ENCODE measurements at regions not wholly inside any gene's neighbourhood (a gene's known extent, or its start where the extent isn't known, plus 50 kb on each side); places are given as distances from the start of the nearest gene placed in this dataset.
"Not testable (repeated sequence)": the region's sequence is repeated elsewhere in the genome, so short reads cannot be mapped to it uniquely, and the experiment has no call there.

DNA sequence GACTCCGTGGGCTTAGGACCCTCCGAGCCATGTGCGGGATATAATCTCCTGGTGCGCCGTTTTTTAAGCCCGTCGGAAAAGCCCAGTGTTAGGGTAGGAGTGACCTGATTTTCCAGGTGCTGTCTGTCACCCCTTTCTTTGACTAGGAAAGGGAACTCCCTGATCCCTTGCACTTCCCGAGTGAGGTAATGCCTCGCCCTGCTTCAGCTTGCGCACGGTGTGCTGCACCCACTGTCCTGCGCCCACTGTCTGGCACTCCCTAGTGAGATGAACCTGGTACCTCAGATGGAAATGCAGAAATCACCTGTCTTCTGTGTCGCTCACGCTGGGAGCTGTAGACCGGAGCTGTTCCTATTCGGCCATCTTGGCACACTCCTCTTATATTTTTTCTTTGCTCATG lies 95.1 kb upstream of the FRMD4B start:
- not testable (repeated sequence) for H3K36me3 ChIP-seq (ENCODE audit: control insufficient read depth in 5 of 5, insufficient read depth in 5 of 5, low read length in 5 of 5); H3K4me1 ChIP-seq (ENCODE audit: control insufficient read depth in 5 of 5, insufficient read depth in 5 of 5, low read length in 5 of 5); H3K27me3 ChIP-seq (ENCODE audit: control insufficient read depth in 5 of 5, insufficient read depth in 4 of 5, low read length in 5 of 5); H3K9ac ChIP-seq (ENCODE audit: low read length in 5 of 5); H3K9me3 ChIP-seq (ENCODE audit: control insufficient read depth in 5 of 5, low read length in 5 of 5); H3K27ac ChIP-seq (ENCODE audit: low read depth, low read length); H3K4me3 ChIP-seq (ENCODE audit: low read depth in 1 of 5, low read length in 5 of 5)

DNA sequence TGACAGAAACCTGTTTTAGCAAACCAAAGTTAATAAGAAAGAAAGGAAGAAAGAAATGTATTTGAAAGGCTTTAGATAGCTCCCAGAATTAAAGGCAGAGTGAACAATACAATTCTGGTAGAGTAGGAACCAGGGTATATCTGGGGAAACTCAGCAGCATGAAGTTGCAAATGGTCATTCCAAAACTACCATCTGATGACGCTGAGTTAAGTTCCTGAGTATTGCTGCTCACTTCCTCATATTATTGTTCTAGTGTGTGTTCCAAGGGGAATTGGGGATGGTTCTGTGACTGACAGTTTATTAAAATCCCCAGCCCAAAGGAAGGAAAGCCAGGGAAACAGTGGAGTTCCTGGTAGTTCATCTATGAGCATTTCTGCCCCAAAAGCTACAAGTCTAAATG lies 88.3 kb upstream of the FRMD4B start:
- Histone ChIP-seq H3K27ac (ENCODE audit: low read depth, low read length) (no peak overlapping the region), H3K4me1 (ENCODE audit: control insufficient read depth in 5 of 5, insufficient read depth in 5 of 5, low read length in 5 of 5) (peaks cover 0 to 9% (median 0%) of the 10 kb centered on the region in 5 donors), H3K36me3 (ENCODE audit: control insufficient read depth in 5 of 5, insufficient read depth in 5 of 5, low read length in 5 of 5) (no peaks in the 10 kb centered on the region), H3K9me3 (ENCODE audit: control insufficient read depth in 5 of 5, low read length in 5 of 5) (no peaks in the 10 kb centered on the region), H3K27me3 (ENCODE audit: control insufficient read depth in 5 of 5, insufficient read depth in 4 of 5, low read length in 5 of 5) (peaks cover 0 to 2% (median 0%) of the 10 kb centered on the region in 5 donors), H3K9ac (ENCODE audit: low read length in 5 of 5) (no peak overlapping the region), H3K4me3 (ENCODE audit: low read depth in 1 of 5, low read length in 5 of 5) (no peak overlapping the region)

DNA sequence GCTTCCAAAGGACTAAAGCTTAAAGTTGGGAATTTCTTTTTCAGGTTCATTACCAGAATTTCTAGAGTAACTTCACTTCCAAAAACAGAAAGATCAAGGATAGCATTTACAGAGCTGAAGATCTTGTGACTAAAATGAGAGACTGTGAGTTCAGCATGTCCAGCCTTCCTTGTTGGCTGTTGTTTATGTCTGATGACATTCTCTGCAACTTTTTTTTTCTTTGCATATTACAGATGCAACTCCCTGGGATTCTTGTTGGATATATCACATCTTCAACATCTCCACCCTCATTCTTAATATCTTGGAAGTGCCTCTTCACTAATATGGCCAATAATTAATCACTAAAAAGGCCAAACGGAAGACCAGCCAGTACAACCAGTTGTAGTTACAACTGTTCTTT lies 86.2 kb upstream of the FRMD4B start:
- no peak overlapping the region for H3K9ac ChIP-seq (ENCODE audit: low read length in 5 of 5)
- H3K4me3 ChIP-seq (ENCODE audit: low read depth in 1 of 5, low read length in 5 of 5) = no peak overlapping the region
- no peaks in the 10 kb centered on the region for H3K36me3 ChIP-seq (ENCODE audit: control insufficient read depth in 5 of 5, insufficient read depth in 5 of 5, low read length in 5 of 5)
- no peak overlapping the region for H3K27ac ChIP-seq (ENCODE audit: low read depth, low read length)
- peaks cover 0 to 9% (median 0%) of the 10 kb centered on the region in 5 donors for H3K4me1 ChIP-seq (ENCODE audit: control insufficient read depth in 5 of 5, insufficient read depth in 5 of 5, low read length in 5 of 5)
- no peaks in the 10 kb centered on the region for H3K9me3 ChIP-seq (ENCODE audit: control insufficient read depth in 5 of 5, low read length in 5 of 5)
- H3K27me3 ChIP-seq (ENCODE audit: control insufficient read depth in 5 of 5, insufficient read depth in 4 of 5, low read length in 5 of 5) = peaks cover 0 to 2% (median 0%) of the 10 kb centered on the region in 5 donors

DNA sequence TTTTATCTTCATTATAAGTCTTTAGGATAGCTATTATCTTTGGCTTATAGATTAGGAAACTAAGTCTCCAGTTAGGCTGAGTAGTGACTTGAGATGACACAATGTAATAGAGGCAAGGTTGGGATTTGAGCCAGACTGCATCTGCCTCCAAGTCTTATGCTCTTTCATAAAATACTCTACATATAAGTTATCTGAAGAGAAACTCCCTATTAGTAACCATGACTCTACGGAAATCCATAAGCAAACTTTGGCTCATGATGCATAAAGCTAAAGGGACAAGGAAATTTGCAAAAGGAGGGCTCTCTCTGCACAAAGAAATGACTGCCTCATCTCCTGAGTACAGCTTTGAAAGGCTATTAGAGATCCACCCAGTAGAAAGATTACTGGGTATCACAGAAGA lies 77.6 kb upstream of the FRMD4B start:
- H3K27me3 ChIP-seq (ENCODE audit: control insufficient read depth in 5 of 5, insufficient read depth in 4 of 5, low read length in 5 of 5) = no peaks in the 10 kb centered on the region
- no peak overlapping the region for H3K4me3 ChIP-seq (ENCODE audit: low read depth in 1 of 5, low read length in 5 of 5)
- no peaks in the 10 kb centered on the region for H3K4me1 ChIP-seq (ENCODE audit: control insufficient read depth in 5 of 5, insufficient read depth in 5 of 5, low read length in 5 of 5)
- H3K36me3 ChIP-seq (ENCODE audit: control insufficient read depth in 5 of 5, insufficient read depth in 5 of 5, low read length in 5 of 5) = no peaks in the 10 kb centered on the region
- no peaks in the 10 kb centered on the region for H3K9me3 ChIP-seq (ENCODE audit: control insufficient read depth in 5 of 5, low read length in 5 of 5)
- no peak overlapping the region for H3K9ac ChIP-seq (ENCODE audit: low read length in 5 of 5)
- no peak overlapping the region for H3K27ac ChIP-seq (ENCODE audit: low read depth, low read length)

DNA sequence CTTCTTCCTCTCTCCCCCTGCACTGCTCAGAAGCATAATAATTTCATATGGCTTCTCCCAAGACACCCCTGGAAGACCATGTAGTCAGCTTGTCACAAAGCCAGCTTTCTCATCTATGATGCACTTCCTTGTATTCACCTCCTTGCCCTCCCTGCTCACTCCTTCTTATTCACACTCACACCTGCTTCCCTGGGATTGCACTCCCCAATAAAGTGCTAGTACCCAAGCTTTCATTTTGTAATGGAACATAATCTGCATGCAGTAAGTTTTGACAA lies 76.9 kb upstream of the FRMD4B start:
- Histone ChIP-seq H3K27me3 (ENCODE audit: control insufficient read depth in 5 of 5, insufficient read depth in 4 of 5, low read length in 5 of 5) (no peaks in the 10 kb centered on the region), H3K9ac (ENCODE audit: low read length in 5 of 5) (no peak overlapping the region), H3K4me3 (ENCODE audit: low read depth in 1 of 5, low read length in 5 of 5) (no peak overlapping the region), H3K4me1 (ENCODE audit: control insufficient read depth in 5 of 5, insufficient read depth in 5 of 5, low read length in 5 of 5) (no peaks in the 10 kb centered on the region), H3K27ac (ENCODE audit: low read depth, low read length) (no peak overlapping the region), H3K36me3 (ENCODE audit: control insufficient read depth in 5 of 5, insufficient read depth in 5 of 5, low read length in 5 of 5) (no peaks in the 10 kb centered on the region), H3K9me3 (ENCODE audit: control insufficient read depth in 5 of 5, low read length in 5 of 5) (no peaks in the 10 kb centered on the region)

DNA sequence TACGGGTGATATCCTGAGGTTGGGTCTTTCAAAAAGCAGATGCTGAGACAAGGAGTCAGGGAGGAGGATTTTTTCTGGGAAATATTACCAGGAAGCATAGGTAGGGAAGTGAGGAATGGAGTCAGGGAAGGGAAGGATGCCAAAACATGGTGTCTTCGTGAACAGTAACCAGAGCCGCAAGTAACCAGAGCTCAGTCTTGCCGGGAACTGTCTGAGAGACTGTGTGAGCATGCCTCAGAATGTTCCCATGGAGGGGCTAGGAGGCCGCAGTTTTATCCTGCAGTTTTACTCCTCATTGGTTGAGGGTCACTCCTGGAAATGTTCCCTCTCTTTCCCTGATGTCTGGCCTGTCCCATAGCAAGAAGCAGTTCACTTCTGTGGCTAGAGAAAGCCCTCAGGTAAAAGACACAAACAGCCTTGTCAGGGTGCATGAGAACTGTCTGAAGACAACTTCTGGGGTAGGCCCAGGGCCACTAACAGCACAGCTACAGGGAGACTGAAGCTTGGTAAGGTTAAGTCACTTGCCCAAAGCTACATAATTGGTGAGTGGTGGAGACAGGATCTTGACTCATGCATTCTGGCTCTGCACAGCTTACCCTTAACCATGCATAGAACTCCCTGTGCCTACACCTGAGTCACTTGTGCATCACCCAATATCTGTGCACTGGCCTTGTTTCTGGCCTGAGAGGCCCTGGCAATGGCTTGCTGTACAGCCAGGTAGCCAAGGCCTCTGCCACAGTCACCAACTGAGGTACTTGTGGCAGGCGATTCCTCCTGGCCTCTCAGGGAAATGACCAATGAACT lies 76.3 kb upstream of the FRMD4B start:
- H3K27me3 ChIP-seq (ENCODE audit: control insufficient read depth in 5 of 5, insufficient read depth in 4 of 5, low read length in 5 of 5) = no peaks in the 10 kb centered on the region
- no peaks in the 10 kb centered on the region for H3K4me1 ChIP-seq (ENCODE audit: control insufficient read depth in 5 of 5, insufficient read depth in 5 of 5, low read length in 5 of 5)
- H3K27ac ChIP-seq (ENCODE audit: low read depth, low read length) = no peak overlapping the region
- no peak overlapping the region for H3K4me3 ChIP-seq (ENCODE audit: low read depth in 1 of 5, low read length in 5 of 5)
- no peak overlapping the region for H3K9ac ChIP-seq (ENCODE audit: low read length in 5 of 5)
- H3K36me3 ChIP-seq (ENCODE audit: control insufficient read depth in 5 of 5, insufficient read depth in 5 of 5, low read length in 5 of 5) = no peaks in the 10 kb centered on the region
- no peaks in the 10 kb centered on the region for H3K9me3 ChIP-seq (ENCODE audit: control insufficient read depth in 5 of 5, low read length in 5 of 5)

DNA sequence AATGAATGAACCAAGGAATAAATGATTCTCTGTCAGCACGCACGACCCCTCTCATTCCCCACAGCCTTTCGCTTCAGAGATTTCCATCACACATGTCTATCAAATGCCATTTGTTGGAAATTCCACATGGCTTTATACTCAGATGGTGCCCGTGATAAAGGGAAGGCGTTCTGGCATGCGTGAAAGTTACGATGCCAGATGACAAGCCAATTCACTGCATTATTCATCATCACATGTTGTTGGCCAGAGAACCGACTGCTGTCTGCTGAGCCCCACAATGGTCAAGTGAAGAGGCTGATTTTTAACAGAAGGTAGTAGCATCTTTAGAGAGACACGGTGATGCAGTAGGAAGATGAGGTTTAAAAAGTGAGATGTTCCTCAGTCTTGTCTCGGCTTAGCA lies 74.1 kb upstream of the FRMD4B start:
- Histone ChIP-seq H3K9ac (ENCODE audit: low read length in 5 of 5) (no peak overlapping the region), H3K27me3 (ENCODE audit: control insufficient read depth in 5 of 5, insufficient read depth in 4 of 5, low read length in 5 of 5) (no peaks in the 10 kb centered on the region), H3K4me1 (ENCODE audit: control insufficient read depth in 5 of 5, insufficient read depth in 5 of 5, low read length in 5 of 5) (no peaks in the 10 kb centered on the region), H3K9me3 (ENCODE audit: control insufficient read depth in 5 of 5, low read length in 5 of 5) (no peaks in the 10 kb centered on the region), H3K27ac (ENCODE audit: low read depth, low read length) (no peak overlapping the region), H3K36me3 (ENCODE audit: control insufficient read depth in 5 of 5, insufficient read depth in 5 of 5, low read length in 5 of 5) (no peaks in the 10 kb centered on the region), H3K4me3 (ENCODE audit: low read depth in 1 of 5, low read length in 5 of 5) (no peak overlapping the region)

DNA sequence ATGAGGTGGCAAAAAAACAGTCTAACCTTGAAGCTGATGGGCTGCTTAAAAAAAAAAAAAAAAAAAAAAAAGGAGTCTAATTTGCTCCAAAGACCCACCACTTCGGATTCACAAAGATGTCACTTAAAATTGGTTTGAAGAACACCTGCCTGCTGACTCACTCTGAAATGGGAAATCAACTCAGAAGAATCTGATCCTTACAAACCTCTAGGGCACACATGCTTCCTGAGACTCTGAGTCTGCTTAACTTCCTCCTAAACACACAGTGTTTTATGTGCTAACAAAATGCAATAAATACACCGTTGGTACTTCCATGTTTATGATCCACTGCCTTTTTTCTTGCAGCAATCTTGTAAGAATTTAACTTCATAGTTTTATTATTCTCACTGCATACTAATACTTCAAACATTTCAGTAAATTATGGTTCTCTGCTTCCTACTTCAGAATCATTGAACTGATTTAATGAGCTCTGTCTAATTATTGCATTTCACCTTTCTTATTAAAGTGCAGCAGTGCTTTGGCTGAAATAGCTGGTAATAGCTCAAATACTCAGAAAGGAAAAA lies 73.0 kb upstream of the FRMD4B start:
- H3K9ac ChIP-seq (ENCODE audit: low read length in 5 of 5) = no peak overlapping the region
- no peaks in the 10 kb centered on the region for H3K4me1 ChIP-seq (ENCODE audit: control insufficient read depth in 5 of 5, insufficient read depth in 5 of 5, low read length in 5 of 5)
- H3K27me3 ChIP-seq (ENCODE audit: control insufficient read depth in 5 of 5, insufficient read depth in 4 of 5, low read length in 5 of 5) = no peaks in the 10 kb centered on the region
- no peak overlapping the region for H3K27ac ChIP-seq (ENCODE audit: low read depth, low read length)
- no peaks in the 10 kb centered on the region for H3K36me3 ChIP-seq (ENCODE audit: control insufficient read depth in 5 of 5, insufficient read depth in 5 of 5, low read length in 5 of 5)
- H3K4me3 ChIP-seq (ENCODE audit: low read depth in 1 of 5, low read length in 5 of 5) = no peak overlapping the region
- no peaks in the 10 kb centered on the region for H3K9me3 ChIP-seq (ENCODE audit: control insufficient read depth in 5 of 5, low read length in 5 of 5)

DNA sequence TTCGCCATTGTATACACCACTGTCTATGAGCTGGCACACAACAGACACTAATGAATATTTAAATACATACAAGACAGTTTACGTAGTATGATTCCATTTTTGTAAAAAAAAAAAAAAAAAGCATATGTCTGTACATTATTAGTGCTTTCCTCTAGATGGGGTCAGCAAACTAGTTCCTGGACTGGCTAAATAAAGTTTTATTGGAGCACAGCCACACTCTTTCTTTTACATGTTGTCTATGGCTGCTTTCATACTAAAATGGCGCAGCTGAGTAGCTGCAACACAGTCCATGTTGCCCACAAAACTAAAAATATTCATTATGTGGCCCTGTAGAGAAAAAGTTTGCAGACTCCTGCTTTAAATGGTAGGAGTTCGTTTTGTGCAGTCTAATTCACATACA lies 70.7 kb upstream of the FRMD4B start:
- Histone ChIP-seq H3K27me3 (ENCODE audit: control insufficient read depth in 5 of 5, insufficient read depth in 4 of 5, low read length in 5 of 5) (no peaks in the 10 kb centered on the region), H3K36me3 (ENCODE audit: control insufficient read depth in 5 of 5, insufficient read depth in 5 of 5, low read length in 5 of 5) (no peaks in the 10 kb centered on the region), H3K27ac (ENCODE audit: low read depth, low read length) (no peak overlapping the region), H3K9me3 (ENCODE audit: control insufficient read depth in 5 of 5, low read length in 5 of 5) (no peaks in the 10 kb centered on the region), H3K4me3 (ENCODE audit: low read depth in 1 of 5, low read length in 5 of 5) (no peak overlapping the region), H3K9ac (ENCODE audit: low read length in 5 of 5) (no peak overlapping the region), H3K4me1 (ENCODE audit: control insufficient read depth in 5 of 5, insufficient read depth in 5 of 5, low read length in 5 of 5) (no peaks in the 10 kb centered on the region)

DNA sequence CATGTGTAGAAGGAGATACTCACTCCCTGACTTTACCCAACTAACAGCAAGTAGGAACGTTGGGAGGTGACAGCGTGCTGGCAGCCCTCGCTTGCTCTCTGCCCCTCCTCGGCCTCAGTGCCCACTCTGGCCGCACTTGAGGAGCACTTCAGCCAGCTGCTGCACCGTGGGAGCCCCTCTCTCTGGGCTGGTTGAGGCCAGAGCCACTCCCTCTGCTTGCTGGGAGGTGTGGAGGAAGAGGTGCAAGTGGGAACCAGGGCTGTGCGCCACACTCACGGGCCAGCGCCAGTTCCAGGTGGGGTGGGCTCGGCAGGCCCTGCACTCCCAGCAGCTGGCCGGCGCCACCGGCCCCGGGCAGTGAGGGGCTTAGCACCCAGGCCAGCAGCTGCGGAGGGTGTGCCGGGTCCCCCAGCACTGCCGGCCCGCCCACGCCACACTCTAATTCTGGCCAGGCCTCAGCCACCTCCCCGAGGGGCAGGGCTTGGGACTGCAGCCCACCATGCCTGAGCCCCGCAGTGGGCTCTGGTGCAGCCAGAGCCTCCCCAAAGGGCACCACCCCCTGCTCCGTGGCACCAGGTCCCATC lies 68.4 kb upstream of the FRMD4B start:
- no peaks in the 10 kb centered on the region for H3K36me3 ChIP-seq (ENCODE audit: control insufficient read depth in 5 of 5, insufficient read depth in 5 of 5, low read length in 5 of 5)
- H3K4me3 ChIP-seq (ENCODE audit: low read depth in 1 of 5, low read length in 5 of 5) = no peak overlapping the region
- no peaks in the 10 kb centered on the region for H3K27me3 ChIP-seq (ENCODE audit: control insufficient read depth in 5 of 5, insufficient read depth in 4 of 5, low read length in 5 of 5)
- H3K9me3 ChIP-seq (ENCODE audit: control insufficient read depth in 5 of 5, low read length in 5 of 5) = no peaks in the 10 kb centered on the region
- H3K4me1 ChIP-seq (ENCODE audit: control insufficient read depth in 5 of 5, insufficient read depth in 5 of 5, low read length in 5 of 5) = no peaks in the 10 kb centered on the region
- H3K9ac ChIP-seq (ENCODE audit: low read length in 5 of 5) = no peak overlapping the region
- H3K27ac ChIP-seq (ENCODE audit: low read depth, low read length) = no peak overlapping the region

Measured in subcutaneous abdominal adipose tissue (tissue), 5 donors.